Keratinocyte (primary cell): ENCODE measurements at regions not wholly inside any gene's neighbourhood (a gene's known extent, or its start where the extent isn't known, plus 50 kb on each side); places are given as distances from the start of the nearest gene placed in this dataset.
"Not testable (repeated sequence)": the region's sequence is repeated elsewhere in the genome, so short reads cannot be mapped to it uniquely, and the experiment has no call there.

Experiments
- EZH2 ChIP-seq: IDR thresholded peaks from one replicate; pipeline ENCODE4 v1.6.1; 2012; ENCODE audit warnings: inconsistent platforms, mild to moderate bottlenecking, low read length, moderate library complexity
- TF ChIP-seq, protein P1 (sequence below), 3 experiments: IDR thresholded peaks in 1 of 3; conservative IDR thresholded peaks in 1 of 3; optimal IDR thresholded peaks in 1 of 3; 2 replicates in 2 of 3; 3 replicates in 1 of 3; pipeline versions ENCODE3 to v1.5.1; 2011; ENCODE audit warnings: low read length in 3 of 3, mild to moderate bottlenecking in 3 of 3, moderate library complexity in 2 of 3, control low read depth in 1 of 3, inconsistent platforms in 1 of 3; ENCODE audit not compliant: insufficient read depth in 2 of 3; ENCODE audit errors: extremely low read depth in 1 of 3

DNA sequence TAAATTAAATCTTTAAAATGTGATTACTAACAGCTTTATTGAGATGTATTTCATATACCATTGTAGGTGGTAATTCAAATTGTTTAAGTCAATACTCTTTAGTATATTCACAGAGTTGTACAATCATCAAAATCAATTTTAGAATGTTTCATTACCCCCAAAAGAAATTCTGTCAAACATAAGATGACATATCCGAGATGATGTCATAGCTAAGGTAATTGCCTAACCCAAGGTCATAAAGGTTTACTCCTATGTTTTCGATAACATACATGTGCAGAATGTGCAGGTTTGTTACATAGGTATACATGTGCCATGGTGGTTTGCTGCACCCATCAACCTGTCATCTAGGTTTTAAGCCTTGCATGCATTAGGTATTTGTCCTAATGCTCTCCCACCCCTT is 1392.0 kb upstream of the GOT2 start:
- TF ChIP-seq, protein P1, sequence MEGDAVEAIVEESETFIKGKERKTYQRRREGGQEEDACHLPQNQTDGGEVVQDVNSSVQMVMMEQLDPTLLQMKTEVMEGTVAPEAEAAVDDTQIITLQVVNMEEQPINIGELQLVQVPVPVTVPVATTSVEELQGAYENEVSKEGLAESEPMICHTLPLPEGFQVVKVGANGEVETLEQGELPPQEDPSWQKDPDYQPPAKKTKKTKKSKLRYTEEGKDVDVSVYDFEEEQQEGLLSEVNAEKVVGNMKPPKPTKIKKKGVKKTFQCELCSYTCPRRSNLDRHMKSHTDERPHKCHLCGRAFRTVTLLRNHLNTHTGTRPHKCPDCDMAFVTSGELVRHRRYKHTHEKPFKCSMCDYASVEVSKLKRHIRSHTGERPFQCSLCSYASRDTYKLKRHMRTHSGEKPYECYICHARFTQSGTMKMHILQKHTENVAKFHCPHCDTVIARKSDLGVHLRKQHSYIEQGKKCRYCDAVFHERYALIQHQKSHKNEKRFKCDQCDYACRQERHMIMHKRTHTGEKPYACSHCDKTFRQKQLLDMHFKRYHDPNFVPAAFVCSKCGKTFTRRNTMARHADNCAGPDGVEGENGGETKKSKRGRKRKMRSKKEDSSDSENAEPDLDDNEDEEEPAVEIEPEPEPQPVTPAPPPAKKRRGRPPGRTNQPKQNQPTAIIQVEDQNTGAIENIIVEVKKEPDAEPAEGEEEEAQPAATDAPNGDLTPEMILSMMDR (optimal IDR thresholded peaks at IDR 0.05 in 1 of 3, IDR thresholded peaks at IDR 0.05 in 1 of 3, conservative IDR thresholded peaks at IDR 0.05 in 1 of 3; ENCODE audit: extremely low read depth in 1 of 3, insufficient read depth in 2 of 3, low read length in 3 of 3), result not testable (repeated sequence)
- TF ChIP-seq EZH2, result not testable (repeated sequence)
